Central memory CD8-positive, alpha-beta T cell (primary cell): ENCODE measurements at regions not wholly inside any gene's neighbourhood (a gene's known extent, or its start where the extent isn't known, plus 50 kb on each side); places are given as distances from the start of the nearest gene placed in this dataset.
"Not testable (repeated sequence)": the region's sequence is repeated elsewhere in the genome, so short reads cannot be mapped to it uniquely, and the experiment has no call there.

Source experiments
- ATAC-seq: fragments of 150-1000 bp; cut with Tn5 transposase; replicated peaks from 2 replicates; pipeline ENCODE4 v1.10.0; 2022; ENCODE audit warnings: mild to moderate bottlenecking, moderate FRiP score, moderate number of reproducible peaks; ENCODE audit not compliant: poor library complexity, severe bottlenecking; ENCODE audit errors: extremely low read depth
- DNase-seq, 2 donors: peaks; one replicate each; pipeline ENCODE4 v3.0.0; 2021; ENCODE audit warnings: low spot score in 2 of 2
- H3K27ac Mint-ChIP-seq: one replicate; pipeline ENCODE4 v1.8.0; 2022; ENCODE audit warnings: low read depth, mild to moderate bottlenecking, moderate library complexity, mixed read lengths
- H3K27me3 Mint-ChIP-seq: one replicate; pipeline ENCODE4 v1.8.0; 2022; ENCODE audit warnings: mixed read lengths
- H3K36me3 Mint-ChIP-seq: one replicate; pipeline ENCODE4 v1.8.0; 2022; ENCODE audit warnings: mild to moderate bottlenecking, moderate library complexity, mixed read lengths; ENCODE audit not compliant: insufficient read depth
- H3K4me1 Mint-ChIP-seq: one replicate; pipeline ENCODE4 v1.8.0; 2022; ENCODE audit warnings: mixed read lengths
- H3K4me3 Mint-ChIP-seq: one replicate; pipeline ENCODE4 v1.8.0; 2022; ENCODE audit warnings: mild to moderate bottlenecking, moderate library complexity, mixed read lengths
- H3K9me3 Mint-ChIP-seq: one replicate; pipeline ENCODE4 v1.8.0; 2022; ENCODE audit warnings: mixed read lengths

DNA sequence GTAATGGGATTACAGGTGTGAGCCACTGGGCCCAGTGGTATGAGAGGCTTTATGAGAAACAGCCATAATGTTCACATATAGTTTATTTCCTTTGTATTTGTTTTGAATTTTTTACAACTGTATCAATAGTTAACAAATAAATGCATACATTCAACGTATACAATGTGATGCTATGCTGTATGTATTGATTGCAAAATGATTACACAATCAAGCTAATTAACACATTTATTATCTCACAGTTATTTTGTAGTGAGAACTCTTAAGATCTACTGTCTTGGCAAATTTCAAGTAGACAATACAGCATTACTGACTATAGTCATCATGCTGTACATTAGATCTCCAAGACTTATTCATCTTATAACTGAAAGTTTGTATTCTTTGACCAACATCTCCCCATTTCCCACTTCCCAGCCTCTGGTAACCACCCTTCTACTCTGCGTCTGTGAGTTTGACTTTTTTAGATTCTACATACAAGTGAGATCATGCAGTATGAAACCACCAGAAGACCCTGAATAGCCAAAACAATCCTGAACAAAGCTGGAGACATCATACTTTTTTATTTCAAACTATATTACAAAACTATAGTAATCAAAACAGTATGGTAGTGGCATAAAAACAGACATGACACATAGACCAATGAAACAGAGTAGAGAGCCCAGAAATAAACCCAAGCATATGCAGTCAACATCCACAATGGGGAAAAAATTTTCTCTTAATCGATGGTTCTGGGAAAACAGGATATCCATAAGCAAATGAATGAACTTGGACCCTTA lies 157.2 kb upstream of the RREB1 start:
- no peak for ATAC-seq
- Mint-ChIP-seq H3K27ac (no peak overlapping the region), H3K9me3 (peaks cover 11% of the 10 kb centered on the region), H3K4me1 (no peaks in the 10 kb centered on the region), H3K27me3 (peaks cover 11% of the 10 kb centered on the region), H3K4me3 (no peak overlapping the region), H3K36me3 (no peaks in the 10 kb centered on the region)
- no peak for DNase-seq

DNA sequence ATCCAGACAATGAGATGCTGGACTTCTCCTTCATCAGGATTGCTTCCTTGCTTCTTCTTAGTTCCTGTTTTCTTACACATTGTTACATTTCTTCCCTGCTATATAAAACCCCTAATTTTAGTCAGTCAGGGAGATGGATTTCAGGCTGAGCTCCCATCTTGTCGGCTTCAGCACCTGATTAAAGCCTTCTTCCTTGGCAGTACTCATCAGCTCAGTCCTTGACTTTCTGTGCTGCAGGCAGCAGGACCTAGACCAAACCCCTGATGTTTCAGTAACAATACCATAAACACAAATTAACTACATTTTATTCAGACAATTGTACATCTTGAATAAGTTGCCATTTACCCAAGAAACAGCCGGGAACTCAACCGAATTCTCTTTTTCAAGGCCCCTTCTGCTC lies 156.4 kb upstream of the RREB1 start:
- Mint-ChIP-seq H3K27ac (no peak overlapping the region), H3K4me1 (no peaks in the 10 kb centered on the region), H3K9me3 (peaks cover 11% of the 10 kb centered on the region)

DNA sequence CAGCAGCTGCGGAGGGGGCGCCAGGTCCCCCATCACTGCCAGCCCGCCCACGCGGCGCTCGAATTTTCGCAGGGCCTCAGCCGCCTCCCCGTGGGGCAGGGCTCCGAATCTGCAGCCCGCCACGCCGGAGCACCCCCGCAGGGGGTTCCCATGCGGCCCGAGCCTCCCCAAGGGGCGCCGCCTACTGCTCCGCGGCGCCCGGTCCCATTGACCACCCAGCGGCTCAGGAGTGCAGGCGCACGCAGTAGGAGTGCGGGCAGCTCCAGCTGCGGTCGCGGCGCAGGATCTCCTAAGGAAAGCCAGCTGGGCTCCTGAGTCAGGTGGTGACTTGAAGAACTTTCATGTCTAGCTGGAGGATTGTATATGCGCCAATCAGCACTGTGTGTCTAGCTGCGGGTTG lies 155.3 kb upstream of the RREB1 start:
- ATAC-seq, result no peak
- no peak for DNase-seq
- Mint-ChIP-seq H3K36me3 (peaks cover 2% of the 10 kb centered on the region), H3K27me3 (peaks cover 23% of the 10 kb centered on the region), H3K4me3 (no peak overlapping the region), H3K27ac (no peak overlapping the region), H3K4me1 (no peaks in the 10 kb centered on the region), H3K9me3 (peaks cover 11% of the 10 kb centered on the region)

More for the DNA sequence above, 156.4 kb upstream of the RREB1 start:
- ATAC-seq (no peak), DNase-seq (no peak)
- Mint-ChIP-seq H3K36me3 (no peaks in the 10 kb centered on the region), H3K27me3 (peaks cover 15% of the 10 kb centered on the region), H3K4me3 (no peak overlapping the region)

DNA sequence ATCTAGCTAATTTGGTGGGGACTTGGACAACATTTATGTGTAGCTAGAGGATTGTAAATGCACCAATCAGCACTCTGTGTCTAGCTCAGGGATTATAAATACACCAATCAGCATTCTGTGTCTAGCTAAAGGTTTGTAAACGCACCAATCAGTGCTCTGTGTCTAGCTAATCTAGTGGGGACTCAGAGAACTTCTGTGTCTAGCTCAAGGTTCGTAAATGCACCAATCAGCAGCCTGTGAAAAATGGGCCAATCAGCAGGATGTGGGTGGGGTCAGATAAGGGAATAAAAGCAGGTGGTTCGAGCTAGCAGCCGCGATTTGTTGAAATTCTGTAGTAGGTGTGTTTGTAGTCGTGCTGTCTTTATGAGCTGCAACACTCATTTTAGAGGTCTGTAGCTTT lies 154.8 kb upstream of the RREB1 start:
- not testable (repeated sequence) for ATAC-seq, H3K27ac Mint-ChIP-seq
- peaks cover 23% of the 10 kb centered on the region for H3K27me3 Mint-ChIP-seq

DNA sequence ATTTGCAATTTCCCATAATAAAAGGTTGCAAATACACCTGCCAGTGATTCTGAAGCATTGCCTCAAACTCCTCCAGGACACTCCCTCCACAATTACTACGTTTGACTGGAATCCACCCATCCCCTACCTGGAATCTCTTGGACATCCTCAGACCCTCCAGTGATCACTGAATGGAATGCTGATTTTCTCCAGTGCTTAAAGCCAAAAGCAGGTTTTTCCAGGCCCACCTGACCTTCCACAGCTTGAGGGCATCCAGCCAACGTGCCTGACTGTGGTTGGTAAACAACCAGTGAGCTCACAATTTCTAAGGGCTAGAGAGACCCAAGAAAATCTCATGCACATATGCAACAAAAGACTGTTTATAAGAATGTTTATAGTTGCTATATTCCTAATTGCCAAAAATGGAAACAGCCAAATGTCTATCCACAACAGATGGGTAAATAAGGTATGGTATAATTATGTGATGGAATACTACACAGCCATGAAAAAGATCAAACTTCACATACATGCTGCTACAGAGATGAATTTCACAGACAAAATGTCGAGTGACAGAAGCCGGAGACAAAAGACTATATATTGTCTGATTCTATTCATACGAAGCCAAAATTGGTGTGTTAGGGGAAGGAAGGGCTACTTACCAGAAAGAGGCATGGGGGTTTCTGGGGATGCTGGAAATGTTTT lies 147.1 kb upstream of the RREB1 start:
- H3K4me3 Mint-ChIP-seq, result no peak overlapping the region
- H3K9me3 Mint-ChIP-seq, result peaks cover 4% of the 10 kb centered on the region
- H3K27ac Mint-ChIP-seq, result no peak overlapping the region
- peaks cover 22% of the 10 kb centered on the region for H3K27me3 Mint-ChIP-seq
- no peaks in the 10 kb centered on the region for H3K4me1 Mint-ChIP-seq
- DNase-seq (no peak), ATAC-seq (no peak)
- peaks cover 2% of the 10 kb centered on the region for H3K36me3 Mint-ChIP-seq

More for the DNA sequence above, 154.8 kb upstream of the RREB1 start:
- H3K36me3 Mint-ChIP-seq, DNase-seq, H3K4me3 Mint-ChIP-seq, H3K4me1 Mint-ChIP-seq: not testable (repeated sequence)
- peaks cover 11% of the 10 kb centered on the region for H3K9me3 Mint-ChIP-seq

DNA sequence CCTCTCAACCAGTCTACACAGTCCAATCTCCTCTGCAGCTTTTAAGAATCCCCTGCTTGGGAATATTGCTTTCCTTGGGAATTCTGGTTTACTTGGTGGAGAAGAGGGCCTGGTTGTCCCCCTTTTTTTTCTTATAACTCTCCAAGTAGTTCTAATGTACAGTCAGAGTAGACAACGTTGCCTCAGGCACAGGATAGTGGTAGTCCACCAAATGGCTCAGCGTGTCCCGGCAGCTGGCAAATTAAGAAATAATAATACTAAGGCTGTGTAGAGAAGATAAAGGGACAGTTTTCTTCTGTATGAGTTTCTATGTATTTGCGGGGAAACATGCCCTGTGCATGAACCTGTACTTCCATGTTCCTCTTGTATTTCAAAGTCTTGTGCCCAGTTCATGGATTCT lies 145.7 kb upstream of the RREB1 start:
- DNase-seq (no peak), ATAC-seq (no peak)
- Mint-ChIP-seq H3K27ac (no peak overlapping the region), H3K4me1 (no peaks in the 10 kb centered on the region), H3K9me3 (peaks cover 4% of the 10 kb centered on the region), H3K4me3 (no peak overlapping the region), H3K27me3 (peaks cover 11% of the 10 kb centered on the region), H3K36me3 (peaks cover 2% of the 10 kb centered on the region)

DNA sequence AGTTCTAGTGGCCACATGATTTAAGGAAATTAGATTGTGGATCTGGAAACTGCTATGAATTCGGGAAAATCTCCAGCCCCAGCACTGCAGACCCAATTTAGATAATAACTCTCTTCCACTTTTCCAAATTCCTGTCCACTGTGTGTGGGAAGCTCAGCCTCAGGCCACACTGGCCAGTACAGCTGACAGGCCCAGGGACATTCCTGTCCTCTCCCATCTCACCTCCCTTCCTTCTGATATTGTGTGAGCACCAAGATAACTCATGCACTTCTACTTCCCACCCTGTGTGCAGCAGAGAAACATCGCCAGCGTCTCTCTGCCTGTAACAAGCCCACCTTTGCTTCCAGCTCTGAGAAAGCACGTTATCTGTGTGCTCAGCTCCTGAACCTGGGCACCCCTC lies 145.1 kb upstream of the RREB1 start:
- Mint-ChIP-seq H3K27ac (no peak overlapping the region), H3K4me1 (no peaks in the 10 kb centered on the region), H3K4me3 (no peak overlapping the region), H3K27me3 (peaks cover 10% of the 10 kb centered on the region), H3K36me3 (no peaks in the 10 kb centered on the region), H3K9me3 (peaks cover 4% of the 10 kb centered on the region)
- DNase-seq (no peak), ATAC-seq (no peak)

DNA sequence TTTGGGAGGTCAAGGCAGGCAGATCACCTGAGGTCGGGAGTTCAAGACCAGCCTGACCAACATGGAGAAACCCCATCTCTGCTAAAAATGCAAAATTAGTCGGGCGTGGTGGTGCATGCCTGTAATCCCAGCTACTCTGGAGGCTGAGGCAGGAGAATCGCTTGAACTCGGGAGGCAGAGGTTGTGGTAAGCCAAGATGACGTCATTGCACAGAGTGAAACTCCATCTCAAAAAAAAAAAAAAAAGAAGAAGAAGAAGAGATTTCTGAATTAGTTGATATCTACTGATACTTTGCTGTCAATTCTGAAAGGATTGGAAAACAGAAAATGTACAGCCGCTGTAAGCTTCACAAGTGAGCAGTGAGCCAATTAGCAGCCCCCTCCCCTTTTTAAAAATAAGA lies 144.4 kb upstream of the RREB1 start:
- H3K4me3 Mint-ChIP-seq, H3K27me3 Mint-ChIP-seq, ATAC-seq, DNase-seq, H3K36me3 Mint-ChIP-seq, H3K4me1 Mint-ChIP-seq, H3K9me3 Mint-ChIP-seq, H3K27ac Mint-ChIP-seq: not testable (repeated sequence)

DNA sequence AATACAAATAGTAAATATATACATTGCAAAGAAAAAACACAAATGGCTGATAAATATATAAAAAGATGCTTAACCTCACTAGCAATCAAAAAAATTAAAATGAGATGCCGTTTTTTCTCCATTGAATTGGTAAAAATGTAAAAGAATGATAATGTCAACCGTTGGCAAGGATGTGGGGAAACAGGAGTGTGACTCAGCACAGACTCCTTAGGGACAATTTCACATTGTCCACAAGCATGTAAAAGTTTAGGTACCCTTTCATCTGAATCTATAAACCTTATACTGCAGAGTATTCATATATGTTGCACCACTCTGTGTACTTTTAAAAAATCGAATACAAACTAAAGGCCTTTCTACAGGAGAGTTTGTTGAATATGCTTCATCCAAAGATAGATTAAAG lies 143.1 kb upstream of the RREB1 start:
- Mint-ChIP-seq H3K9me3 (peaks cover 4% of the 10 kb centered on the region), H3K4me3 (no peak overlapping the region)

DNA sequence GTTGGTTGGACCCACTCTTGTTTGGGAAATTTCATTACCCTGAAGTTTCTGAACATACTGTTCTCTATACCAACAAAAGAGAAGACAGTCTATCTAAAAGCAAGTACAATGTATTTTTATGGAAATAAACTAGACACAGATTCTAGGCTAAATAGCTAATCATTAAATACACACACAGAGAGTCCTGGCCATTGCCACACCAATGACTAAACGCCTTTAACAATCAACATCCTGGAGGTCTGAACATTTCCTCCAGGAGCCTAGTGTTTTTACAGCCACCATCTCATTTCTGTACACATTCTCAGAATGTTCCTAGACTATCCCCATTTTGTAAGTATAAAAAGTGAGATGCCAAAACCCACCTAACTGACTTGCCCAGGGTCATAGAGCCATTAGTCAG lies 141.6 kb upstream of the RREB1 start:
- Mint-ChIP-seq H3K4me1 (no peaks in the 10 kb centered on the region), H3K36me3 (no peaks in the 10 kb centered on the region), H3K27me3 (peaks cover 31% of the 10 kb centered on the region), H3K9me3 (no peaks in the 10 kb centered on the region), H3K4me3 (no peak overlapping the region), H3K27ac (no peak overlapping the region)
- ATAC-seq, result no peak
- DNase-seq, result no peak

More for the DNA sequence above, 143.1 kb upstream of the RREB1 start:
- DNase-seq (no peak), ATAC-seq (no peak)
- Mint-ChIP-seq H3K36me3 (no peaks in the 10 kb centered on the region), H3K4me1 (no peaks in the 10 kb centered on the region), H3K27me3 (peaks cover 21% of the 10 kb centered on the region), H3K27ac (no peak overlapping the region)

DNA sequence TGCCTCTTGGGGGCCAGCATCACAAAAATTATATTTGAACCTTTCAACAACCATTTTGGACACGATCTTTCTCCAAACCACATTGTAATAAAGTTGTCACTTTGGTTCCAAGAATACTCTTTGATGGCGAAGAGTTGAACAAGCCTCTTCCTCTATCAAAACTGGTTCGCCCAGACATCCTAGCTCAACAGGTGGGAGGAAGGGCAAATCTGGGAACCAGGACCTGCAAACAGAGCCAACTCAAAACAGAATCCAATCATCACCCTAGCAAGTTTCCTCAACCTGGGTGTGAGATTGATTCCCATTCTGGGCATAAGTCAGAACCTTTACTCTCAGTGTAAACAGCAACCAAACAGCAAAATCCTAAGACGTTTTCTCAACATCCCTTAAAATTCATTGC lies 141.2 kb upstream of the RREB1 start:
- DNase-seq, result no peak
- Mint-ChIP-seq H3K4me3 (no peak overlapping the region), H3K27ac (no peak overlapping the region), H3K4me1 (no peaks in the 10 kb centered on the region), H3K36me3 (no peaks in the 10 kb centered on the region), H3K27me3 (peaks cover 31% of the 10 kb centered on the region), H3K9me3 (no peaks in the 10 kb centered on the region)
- no peak for ATAC-seq

DNA sequence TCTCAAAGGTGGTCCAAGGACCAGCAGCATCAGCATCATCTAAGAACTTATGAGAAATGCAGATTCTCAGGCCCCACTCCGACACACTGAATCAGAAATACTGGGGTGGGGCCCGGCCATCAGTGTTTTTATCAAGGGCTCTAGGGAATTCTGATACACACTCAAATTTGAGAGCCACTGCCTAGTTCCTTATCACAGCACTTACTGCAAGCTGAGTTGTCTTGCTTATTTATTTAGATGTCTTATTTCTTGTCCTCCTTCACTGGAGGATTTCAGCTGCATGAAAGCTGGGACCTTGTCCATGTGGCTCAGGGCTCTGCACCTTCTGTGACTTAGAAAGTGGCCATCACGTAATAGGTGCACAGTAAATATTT lies 139.4 kb upstream of the RREB1 start:
- no peak overlapping the region for H3K4me3 Mint-ChIP-seq
- DNase-seq, result no peak

More for the DNA sequence above, 139.4 kb upstream of the RREB1 start:
- no peaks in the 10 kb centered on the region for H3K36me3 Mint-ChIP-seq
- H3K27ac Mint-ChIP-seq, result no peak overlapping the region
- peaks cover 22% of the 10 kb centered on the region for H3K27me3 Mint-ChIP-seq
- ATAC-seq, result no peak
- H3K4me1 Mint-ChIP-seq, result no peaks in the 10 kb centered on the region
- no peaks in the 10 kb centered on the region for H3K9me3 Mint-ChIP-seq
